Caco-2 (cell line): ENCODE measurements at regions not wholly inside any gene's neighbourhood (a gene's known extent, or its start where the extent isn't known, plus 50 kb on each side); places are given as distances from the start of the nearest gene placed in this dataset.
A peak's percentile ranks its signal among the peaks of the same experiment; 100 is the strongest.
"Not testable (repeated sequence)": the region's sequence is repeated elsewhere in the genome, so short reads cannot be mapped to it uniquely, and the experiment has no call there.

Source experiments
- BruUV-seq: library from RNA; stranded (reverse); fragments of 400-500 nt; replicated peaks from 2 replicates; lab custom pipeline; 2021; lab: Mats Ljungman, UMichigan
- CTCF ChIA-PET: fragments of 300-600 bp; sonication (Branson Sonifier 250); formaldehyde crosslinking; loops from one replicate; lab custom pipeline; 2022; ENCODE audit warnings: antibody characterized with exemption; lab: Charles Lee
- POLR2A ChIA-PET: fragments of 300-600 bp; sonication (Branson Sonifier 250); formaldehyde crosslinking; loops from one replicate; lab custom pipeline; 2022; ENCODE audit warnings: antibody characterized with exemption; lab: Charles Lee
- DNase-seq, 2 experiments: peaks; one replicate each; pipeline versions ENCODE4 v3.0.0 to v3.0.0-alpha.2; 2020 to 2022
- H3K27me3 ChIP-seq: replicated peaks from 2 replicates; pipeline ENCODE4 v1.6.0; 2011; ENCODE audit warnings: low read length; ENCODE audit not compliant: control insufficient read depth, insufficient read depth
- H3K36me3 ChIP-seq: 2 replicates; pipeline ENCODE4 v1.5.1; 2011; ENCODE audit warnings: low read length; ENCODE audit not compliant: control insufficient read depth, insufficient read depth
- H3K4me1 ChIP-seq: fragments of 250-450 bp; sonication (Bioruptor Pico); 2 replicates; pipeline ENCODE4 v1.5.1; 2020; ENCODE audit warnings: mild to moderate bottlenecking
- H3K4me3 ChIP-seq: 2 replicates; pipeline ENCODE4 v1.5.1; 2011; ENCODE audit warnings: low read depth, mild to moderate bottlenecking, control low read depth, low read length
- H3K9me3 ChIP-seq: fragments of 250-450 bp; sonication (Bioruptor Pico); 2 replicates; pipeline ENCODE4 v1.5.1; 2020; ENCODE audit warnings: mild to moderate bottlenecking, moderate library complexity
- H3K27ac Mint-ChIP-seq: one replicate; pipeline ENCODE4 v1.8.0; 2022; ENCODE audit warnings: mixed read lengths; ENCODE audit not compliant: unreplicated experiment
- H3K27me3 Mint-ChIP-seq: one replicate; pipeline ENCODE4 v1.8.0; 2022; ENCODE audit warnings: mixed read lengths; ENCODE audit not compliant: insufficient read depth, unreplicated experiment
- H3K36me3 Mint-ChIP-seq: one replicate; pipeline ENCODE4 v1.8.0; 2022; ENCODE audit warnings: mild to moderate bottlenecking, mixed read lengths; ENCODE audit not compliant: insufficient read depth, unreplicated experiment
- H3K4me1 Mint-ChIP-seq: one replicate; pipeline ENCODE4 v1.8.0; 2022; ENCODE audit warnings: low read depth, mixed read lengths; ENCODE audit not compliant: unreplicated experiment
- H3K4me3 Mint-ChIP-seq: one replicate; pipeline ENCODE4 v1.8.0; 2022; ENCODE audit warnings: mild to moderate bottlenecking, moderate library complexity, mixed read lengths; ENCODE audit not compliant: unreplicated experiment
- H3K9me3 Mint-ChIP-seq: one replicate; pipeline ENCODE4 v1.8.0; 2022; ENCODE audit warnings: mixed read lengths; ENCODE audit not compliant: unreplicated experiment
- CTCF ChIP-seq, 2 experiments: fragments of 200-600 bp in 1 of 2; IDR thresholded peaks; 1 replicate in 1 of 2; 2 replicates in 1 of 2; pipeline versions ENCODE4 v1.5.1 to v1.8.0; 2011 to 2022; ENCODE audit warnings: antibody characterized with exemption in 1 of 2, control low read depth in 1 of 2, inconsistent platforms in 1 of 2, low read depth in 1 of 2, low read length in 1 of 2, mild to moderate bottlenecking in 1 of 2, moderate library complexity in 1 of 2; ENCODE audit not compliant: insufficient read depth in 1 of 2, severe bottlenecking in 1 of 2, unreplicated experiment in 1 of 2
- intact Hi-C: fragments of 100-400 bp; cut with micrococcal nuclease; formaldehyde crosslinking; loops from one replicate; pipeline ENCODE4 v1.10.0; 2022; ENCODE audit not compliant: unreplicated experiment

GRCh38 chr3:198112031-198112430, 152.0 kb downstream of the LMLN start:
- POLR2A ChIA-PET, result no interaction called here
- BruUV-seq, result no TSS peak

GRCh38 chr3:198113206-198114053, 153.4 kb downstream of the LMLN start:
- Mint-ChIP-seq H3K27me3 (peaks cover 28% of the 10 kb centered on the region), H3K4me1 (peaks cover 6% of the 10 kb centered on the region), H3K9me3 (no peaks in the 10 kb centered on the region), H3K36me3 (no peaks in the 10 kb centered on the region), H3K4me3 (peak overlapping the region; percentile 54), H3K27ac (no peak overlapping the region)
- Histone ChIP-seq H3K4me1 (no peaks in the 10 kb centered on the region), H3K9me3 (no peaks in the 10 kb centered on the region), H3K36me3 (no peaks in the 10 kb centered on the region), H3K4me3 (no peak overlapping the region), H3K27me3 (no peaks in the 10 kb centered on the region; the same call in 1 of the 2 replicates)
- TF ChIP-seq CTCF (IDR thresholded peaks at IDR 0.05; ENCODE audit: insufficient read depth in 1 of 2, low read depth in 1 of 2, low read length in 1 of 2, severe bottlenecking in 1 of 2, unreplicated experiment in 1 of 2), result no peak
- CTCF ChIA-PET, result no interaction called here
- DNase-seq, result no peak
- POLR2A ChIA-PET, result no interaction called here
- intact Hi-C loops, result no loop called here
- BruUV-seq, result no TSS peak

More at GRCh38 chr3:198112031-198112430, 152.0 kb downstream of the LMLN start:
- no peaks in the 10 kb centered on the region for H3K36me3 ChIP-seq
- intact Hi-C loops, result no loop called here
- H3K27me3 ChIP-seq, result no peaks in the 10 kb centered on the region; the same call in 1 of the 2 replicates
- H3K4me1 ChIP-seq, result no peaks in the 10 kb centered on the region
- DNase-seq, result no peak
- H3K36me3 Mint-ChIP-seq, result no peaks in the 10 kb centered on the region
- H3K27me3 Mint-ChIP-seq, result peaks cover 28% of the 10 kb centered on the region
- no peaks in the 10 kb centered on the region for H3K9me3 Mint-ChIP-seq
- peaks cover 6% of the 10 kb centered on the region for H3K4me1 Mint-ChIP-seq
- H3K9me3 ChIP-seq, result no peaks in the 10 kb centered on the region
- H3K4me3 ChIP-seq, result no peak overlapping the region
- CTCF ChIA-PET, result interaction anchor here (1.2 kb wide), 1 partner anchor 31 kb away, joined by 3 read pairs; no protein-coding TSS in a partner anchor
- H3K27ac Mint-ChIP-seq, result no peak overlapping the region
- TF ChIP-seq CTCF (IDR thresholded peaks at IDR 0.05; ENCODE audit: insufficient read depth in 1 of 2, low read depth in 1 of 2, low read length in 1 of 2, severe bottlenecking in 1 of 2, unreplicated experiment in 1 of 2), result no peak
- no peak overlapping the region for H3K4me3 Mint-ChIP-seq

GRCh38 chr3:198114516-198114915, 154.5 kb downstream of the LMLN start:
- H3K36me3 Mint-ChIP-seq, POLR2A ChIA-PET, BruUV-seq, H3K36me3 ChIP-seq, intact Hi-C loops, H3K4me3 Mint-ChIP-seq, H3K9me3 ChIP-seq, H3K4me3 ChIP-seq, DNase-seq, CTCF ChIA-PET, H3K4me1 ChIP-seq, H3K9me3 Mint-ChIP-seq, H3K4me1 Mint-ChIP-seq, H3K27me3 ChIP-seq, H3K27ac Mint-ChIP-seq: not testable (repeated sequence)
- peaks cover 28% of the 10 kb centered on the region for H3K27me3 Mint-ChIP-seq

GRCh38 chr3:198122184-198122583, 162.2 kb downstream of the LMLN start:
- BruUV-seq, intact Hi-C loops, H3K36me3 Mint-ChIP-seq, H3K36me3 ChIP-seq, POLR2A ChIA-PET, H3K4me1 ChIP-seq, H3K9me3 Mint-ChIP-seq, DNase-seq, CTCF ChIA-PET, H3K27me3 Mint-ChIP-seq, H3K4me3 ChIP-seq, H3K4me1 Mint-ChIP-seq, H3K27me3 ChIP-seq, H3K4me3 Mint-ChIP-seq, H3K27ac Mint-ChIP-seq, H3K9me3 ChIP-seq: not testable (repeated sequence)

- H3K4me1 ChIP-seq, POLR2A ChIA-PET, H3K9me3 ChIP-seq, H3K27ac Mint-ChIP-seq, H3K4me3 ChIP-seq, CTCF ChIA-PET, H3K27me3 ChIP-seq, intact Hi-C loops, DNase-seq, H3K4me1 Mint-ChIP-seq, H3K36me3 ChIP-seq, H3K4me3 Mint-ChIP-seq, H3K9me3 Mint-ChIP-seq, H3K36me3 Mint-ChIP-seq, BruUV-seq: not testable (repeated sequence)
- H3K27me3 Mint-ChIP-seq, result peaks cover 10% of the 10 kb centered on the region
Observed at GRCh38 chr3:198137038-198137835, 177.2 kb downstream of the LMLN start.
